Head of caudate nucleus (tissue), 42 donors: ENCODE measurements at regions not wholly inside any gene's neighbourhood (a gene's known extent, or its start where the extent isn't known, plus 50 kb on each side); places are given as distances from the start of the nearest gene placed in this dataset.

Source experiments
- DNase-seq, 42 donors: peaks; one replicate each; pipeline versions ENCODE4 v3.0.0 to v3.0.0-alpha.2; 2020 to 2021; ENCODE audit warnings: mixed read lengths in 7 of 42
- intact Hi-C: fragments of 100-400 bp; cut with DNase I; formaldehyde crosslinking; loops from one replicate; pipeline ENCODE4 v1.15.0; 2022

- intact Hi-C loops, result no loop called here
- DNase-seq, result no peak
These were observed 109.1 kb upstream of the ELL2 start for GRCh38 chr5:96070622-96071225.

GRCh38 chr5:96067894-96068614 lies 106.4 kb upstream of the ELL2 start:
- intact Hi-C loops, result no loop called here
- DNase-seq, result no peak

GRCh38 chr5:96067251-96067650 lies 105.6 kb upstream of the ELL2 start:
- no peak for DNase-seq
- intact Hi-C loops, result no loop called here

- intact Hi-C loops, result no loop called here
- DNase-seq, result no peak
These were observed 104.7 kb upstream of the ELL2 start for GRCh38 chr5:96066386-96066719.

GRCh38 chr5:96065685-96066385 lies 104.2 kb upstream of the ELL2 start:
- DNase-seq, result no peak
- intact Hi-C loops, result no loop called here

- intact Hi-C loops, result no loop called here
- DNase-seq, result no peak
These were observed 103.2 kb upstream of the ELL2 start for GRCh38 chr5:96064877-96065276.

GRCh38 chr5:96062836-96063235 lies 101.2 kb upstream of the ELL2 start:
- intact Hi-C loops, result no loop called here

GRCh38 chr5:96058084-96058483 lies 96.4 kb upstream of the ELL2 start:
- no peak for DNase-seq
- intact Hi-C loops, result no loop called here

More at GRCh38 chr5:96062836-96063235, 101.2 kb upstream of the ELL2 start:
- no peak for DNase-seq

GRCh38 chr5:96054311-96055030 lies 92.8 kb upstream of the ELL2 start:
- intact Hi-C loops, result no loop called here
- no peak for DNase-seq

GRCh38 chr5:96053063-96053735 lies 91.5 kb upstream of the ELL2 start:
- intact Hi-C loops, result no loop called here
- no peak for DNase-seq

GRCh38 chr5:96052374-96052773 lies 90.7 kb upstream of the ELL2 start:
- DNase-seq, result no peak

GRCh38 chr5:96051401-96051830 lies 89.8 kb upstream of the ELL2 start:
- DNase-seq, result no peak
- intact Hi-C loops, result no loop called here

More at GRCh38 chr5:96052374-96052773, 90.7 kb upstream of the ELL2 start:
- intact Hi-C loops, result no loop called here

- DNase-seq, result no peak
- intact Hi-C loops, result no loop called here
These were observed 88.7 kb upstream of the ELL2 start for GRCh38 chr5:96050273-96050880.

- no peak for DNase-seq
- intact Hi-C loops, result no loop called here
These were observed 88.0 kb upstream of the ELL2 start for GRCh38 chr5:96049398-96050272.

GRCh38 chr5:96048763-96049162 lies 87.1 kb upstream of the ELL2 start:
- DNase-seq, result no peak
- intact Hi-C loops, result no loop called here

GRCh38 chr5:96045888-96046287 lies 84.2 kb upstream of the ELL2 start:
- intact Hi-C loops, result no loop called here
- no peak for DNase-seq

GRCh38 chr5:96043446-96043845 lies 81.8 kb upstream of the ELL2 start:
- no peak for DNase-seq
- intact Hi-C loops, result no loop called here

- DNase-seq, result no peak
- intact Hi-C loops, result no loop called here
These were observed 75.5 kb upstream of the ELL2 start for GRCh38 chr5:96037128-96037527.
